ENCODE measurements at regions not wholly inside any gene's neighbourhood (a gene's known extent, or its start where the extent isn't known, plus 50 kb on each side); places are given as distances from the start of the nearest gene placed in this dataset.
"Not testable (repeated sequence)": the region's sequence is repeated elsewhere in the genome, so short reads cannot be mapped to it uniquely, and the experiment has no call there.

DNA sequence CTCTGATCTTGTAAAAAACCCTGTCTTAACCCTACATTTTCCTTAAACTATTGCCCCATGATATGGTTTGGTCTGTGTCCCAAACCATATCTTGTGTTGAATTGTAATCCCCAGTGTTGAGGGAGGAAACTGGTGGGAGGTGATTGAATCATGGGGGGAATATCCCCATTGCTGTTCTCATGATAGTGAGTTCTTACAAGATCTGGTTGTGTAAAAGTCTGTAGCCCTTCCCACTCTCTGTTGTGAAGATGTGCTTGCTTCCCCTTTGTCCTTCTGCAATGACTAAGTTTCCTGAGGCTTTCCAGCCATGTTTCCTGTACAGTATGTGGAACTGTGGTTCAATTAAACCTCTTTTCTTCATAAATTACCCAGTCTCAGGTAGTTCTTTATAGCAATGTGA, 881.4 kb downstream of the DIPK2A start:
- TF ChIP-seq ZFX (IDR thresholded peaks at IDR 0.05; ENCODE audit: borderline replicate concordance): no peak
- TF ChIP-seq, protein P1, sequence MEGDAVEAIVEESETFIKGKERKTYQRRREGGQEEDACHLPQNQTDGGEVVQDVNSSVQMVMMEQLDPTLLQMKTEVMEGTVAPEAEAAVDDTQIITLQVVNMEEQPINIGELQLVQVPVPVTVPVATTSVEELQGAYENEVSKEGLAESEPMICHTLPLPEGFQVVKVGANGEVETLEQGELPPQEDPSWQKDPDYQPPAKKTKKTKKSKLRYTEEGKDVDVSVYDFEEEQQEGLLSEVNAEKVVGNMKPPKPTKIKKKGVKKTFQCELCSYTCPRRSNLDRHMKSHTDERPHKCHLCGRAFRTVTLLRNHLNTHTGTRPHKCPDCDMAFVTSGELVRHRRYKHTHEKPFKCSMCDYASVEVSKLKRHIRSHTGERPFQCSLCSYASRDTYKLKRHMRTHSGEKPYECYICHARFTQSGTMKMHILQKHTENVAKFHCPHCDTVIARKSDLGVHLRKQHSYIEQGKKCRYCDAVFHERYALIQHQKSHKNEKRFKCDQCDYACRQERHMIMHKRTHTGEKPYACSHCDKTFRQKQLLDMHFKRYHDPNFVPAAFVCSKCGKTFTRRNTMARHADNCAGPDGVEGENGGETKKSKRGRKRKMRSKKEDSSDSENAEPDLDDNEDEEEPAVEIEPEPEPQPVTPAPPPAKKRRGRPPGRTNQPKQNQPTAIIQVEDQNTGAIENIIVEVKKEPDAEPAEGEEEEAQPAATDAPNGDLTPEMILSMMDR (IDR thresholded peaks at IDR 0.05): no peak
- no peak overlapping the region for H3K27ac ChIP-seq

- not testable (repeated sequence) for H3K27ac ChIP-seq
These were observed 882.4 kb downstream of the DIPK2A start for GRCh38 chr3:144854020-144854419.

DNA sequence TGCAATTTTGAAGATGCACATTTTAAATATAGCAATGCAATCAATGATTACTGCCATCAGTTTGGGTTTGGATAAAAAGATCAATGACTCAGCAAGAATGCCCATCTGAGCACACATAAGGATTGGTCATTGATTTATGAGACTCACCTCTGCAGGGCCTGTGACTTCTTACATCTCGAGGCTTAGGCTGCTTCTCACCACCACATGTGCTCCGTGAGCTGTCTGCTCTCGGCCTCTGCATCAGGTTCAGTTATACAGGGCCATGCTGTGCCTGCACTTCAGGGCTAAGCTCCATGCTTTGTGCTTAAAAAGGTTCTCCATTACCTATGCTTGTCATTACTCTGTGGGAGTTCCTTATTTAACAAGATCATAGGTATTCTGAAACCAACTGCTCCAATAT, 887.5 kb downstream of the DIPK2A start:
- TF ChIP-seq, protein P1 (IDR thresholded peaks at IDR 0.05): no peak
- TF ChIP-seq ZFX (IDR thresholded peaks at IDR 0.05; ENCODE audit: borderline replicate concordance): no peak

DNA sequence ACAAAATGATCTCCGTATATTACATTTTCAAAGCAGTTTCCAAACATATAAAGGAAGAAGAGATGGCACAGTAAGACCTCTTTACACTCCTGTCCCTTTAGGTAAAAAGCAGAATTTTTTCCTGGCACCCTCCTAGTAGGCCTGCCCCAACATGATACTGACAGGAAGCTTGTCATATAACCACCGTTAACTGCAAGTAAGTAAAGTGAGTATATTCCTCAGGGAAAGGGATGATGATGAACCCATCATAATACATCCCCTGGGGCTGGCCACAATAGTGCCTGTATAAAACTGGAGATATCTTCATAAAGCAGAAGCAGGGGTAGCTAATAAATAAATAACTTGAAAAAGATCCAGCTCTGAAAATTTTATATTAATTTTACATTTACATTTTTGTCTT, 893.0 kb downstream of the DIPK2A start:
- TF ChIP-seq, protein P1 (IDR thresholded peaks at IDR 0.05): no peak
- no peak for TF ChIP-seq ZFX (IDR thresholded peaks at IDR 0.05; ENCODE audit: borderline replicate concordance)
- H3K27ac ChIP-seq: no peak overlapping the region

More for the DNA sequence above, 887.5 kb downstream of the DIPK2A start:
- H3K27ac ChIP-seq: no peak overlapping the region

GRCh38 chr3:144865948-144866347, 894.3 kb downstream of the DIPK2A start:
- no peak for TF ChIP-seq ZFX (IDR thresholded peaks at IDR 0.05; ENCODE audit: borderline replicate concordance)
- TF ChIP-seq, protein P1 (IDR thresholded peaks at IDR 0.05): no peak
- H3K27ac ChIP-seq: no peak overlapping the region

DNA sequence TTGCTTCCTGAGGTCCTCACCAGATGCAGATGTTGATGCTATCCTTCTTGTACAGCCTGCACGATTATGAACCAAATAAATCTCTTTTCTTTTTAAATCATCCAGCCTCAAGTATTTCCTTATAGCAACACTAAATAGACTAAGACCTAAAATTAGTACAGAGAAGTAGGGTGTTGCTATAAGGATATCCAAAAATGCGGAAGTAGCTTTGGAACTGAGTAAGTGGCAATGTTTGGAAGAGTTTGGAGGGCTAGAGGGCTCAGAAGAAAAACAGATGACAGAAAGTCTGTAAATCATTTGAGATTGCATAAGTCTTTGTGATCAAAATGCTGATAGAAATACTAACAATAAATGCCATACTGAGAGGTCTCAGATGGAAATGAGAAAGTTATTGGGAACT, 894.9 kb downstream of the DIPK2A start:
- no peak overlapping the region for H3K27ac ChIP-seq
- no peak for TF ChIP-seq ZFX (IDR thresholded peaks at IDR 0.05; ENCODE audit: borderline replicate concordance)
- TF ChIP-seq, protein P1 (IDR thresholded peaks at IDR 0.05): no peak

GRCh38 chr3:144868506-144868905, 896.9 kb downstream of the DIPK2A start:
- no peak overlapping the region for H3K27ac ChIP-seq
- TF ChIP-seq, protein P1 (IDR thresholded peaks at IDR 0.05): no peak
- no peak for TF ChIP-seq ZFX (IDR thresholded peaks at IDR 0.05; ENCODE audit: borderline replicate concordance)

- H3K27ac ChIP-seq: no peak overlapping the region
- TF ChIP-seq ZFX (IDR thresholded peaks at IDR 0.05; ENCODE audit: borderline replicate concordance): no peak
- TF ChIP-seq, protein P1 (IDR thresholded peaks at IDR 0.05): no peak
These were observed 901.4 kb downstream of the DIPK2A start for GRCh38 chr3:144873066-144873465.

Data from 22Rv1 (cell line).